DND-41 (cell line): ENCODE measurements at regions not wholly inside any gene's neighbourhood (a gene's known extent, or its start where the extent isn't known, plus 50 kb on each side); places are given as distances from the start of the nearest gene placed in this dataset.

Experiments used
- CTCF ChIP-seq: IDR thresholded peaks from 2 replicates; pipeline ENCODE4 v1.5.1; 2012; ENCODE audit warnings: borderline replicate concordance, low read length, moderate library complexity, mild to moderate bottlenecking; ENCODE audit not compliant: poor library complexity, severe bottlenecking; ENCODE audit errors: extremely low read depth
- EZH2 ChIP-seq: IDR thresholded peaks from 3 replicates; pipeline ENCODE4 v1.6.1; 2012; ENCODE audit warnings: borderline replicate concordance, low read depth, mild to moderate bottlenecking, moderate library complexity, low read length, inconsistent platforms; ENCODE audit not compliant: severe bottlenecking

- no peak for TF ChIP-seq CTCF
- no peak for TF ChIP-seq EZH2
Measured at GRCh38 chr9:86638109-86638508, 283.9 kb upstream of the TUT7 start.
